Panc1 (cell line): ENCODE measurements at regions not wholly inside any gene's neighbourhood (a gene's known extent, or its start where the extent isn't known, plus 50 kb on each side); places are given as distances from the start of the nearest gene placed in this dataset.

Experiments
- ATAC-seq: fragments of 200-7000 bp; cut with Tn5 transposase; 2 replicates; pipeline ENCODE4 v1.9.1; 2020; ENCODE audit warnings: mild to moderate bottlenecking, moderate library complexity
- BruUV-seq: library from RNA; stranded (reverse); fragments of 400-500 nt; replicated peaks from 2 replicates; lab custom pipeline; 2021; lab: Mats Ljungman, UMichigan
- CTCF ChIA-PET: fragments of 300-600 bp; sonication (Branson Sonifier 250); formaldehyde crosslinking; loops from one replicate; lab custom pipeline; 2022; ENCODE audit warnings: antibody characterized with exemption; lab: Charles Lee
- POLR2A ChIA-PET: fragments of 300-600 bp; sonication (Branson Sonifier 250); formaldehyde crosslinking; loops from one replicate; lab custom pipeline; 2022; ENCODE audit warnings: antibody characterized with exemption; lab: Charles Lee
- DNase-seq: peaks from one replicate; pipeline ENCODE4 v3.0.0-alpha.2; 2010; ENCODE audit warnings: low read depth, low spot score
- H3K27ac ChIP-seq: 2 replicates; pipeline ENCODE4 v1.5.1; 2011; ENCODE audit warnings: mild to moderate bottlenecking, low read length, inconsistent platforms
- H3K27me3 ChIP-seq: fragments of 200-500 bp; sonication (Bioruptor generic); 2 replicates; pipeline ENCODE4 v1.6.0; 2014; ENCODE audit warnings: low read length, inconsistent platforms; ENCODE audit not compliant: control insufficient read depth, insufficient read depth
- H3K36me3 ChIP-seq: fragments of 200-500 bp; sonication (Bioruptor generic); 2 replicates; pipeline ENCODE4 v1.5.1; 2014; ENCODE audit warnings: inconsistent platforms, mild to moderate bottlenecking, low read length, moderate library complexity; ENCODE audit not compliant: control insufficient read depth, insufficient read depth
- H3K4me1 ChIP-seq: 2 replicates; pipeline ENCODE4 v1.5.1; 2011; ENCODE audit warnings: inconsistent platforms, mild to moderate bottlenecking, low read length, moderate library complexity; ENCODE audit not compliant: control insufficient read depth, insufficient read depth
- H3K4me3 ChIP-seq, 2 experiments: 2 replicates each; pipeline ENCODE4 v1.5.1; 2011 to 2012; ENCODE audit warnings: low read depth in 2 of 2, low read length in 2 of 2, mild to moderate bottlenecking in 2 of 2, inconsistent platforms in 1 of 2, moderate library complexity in 1 of 2
- H3K9me3 ChIP-seq: fragments of 200-500 bp; sonication (Bioruptor generic); 2 replicates; pipeline ENCODE4 v1.5.1; 2014; ENCODE audit warnings: low read depth, mild to moderate bottlenecking, inconsistent platforms, low read length, moderate library complexity; ENCODE audit not compliant: control insufficient read depth, insufficient read depth
- POLR2AphosphoS5 ChIP-seq: IDR thresholded peaks from 2 replicates; pipeline ENCODE4 v1.6.1; 2012; ENCODE audit warnings: mild to moderate bottlenecking, low read depth, low read length, moderate library complexity
- SIN3A ChIP-seq: IDR thresholded peaks from 2 replicates; pipeline ENCODE4 v1.6.1; 2012; ENCODE audit warnings: low read depth, mild to moderate bottlenecking, low read length, moderate library complexity, borderline replicate concordance; ENCODE audit not compliant: insufficient read depth
- TCF7L2 ChIP-seq: IDR thresholded peaks from 2 replicates; pipeline ENCODE4 v1.6.1; 2011; ENCODE audit warnings: mild to moderate bottlenecking, low read depth, low read length, inconsistent platforms
- in situ Hi-C: cut with HindIII; loops from 2 replicates; pipeline ENCODE4 v1.10.0; 2016; ENCODE audit warnings: low sequenced_read_pairs, low pct_unique_long_range_greater_than_20kb
- intact Hi-C: fragments of 100-400 bp; cut with micrococcal nuclease; formaldehyde crosslinking; loops from one replicate; pipeline ENCODE4 v1.10.0; 2022; ENCODE audit not compliant: unreplicated experiment
- TF ChIP-seq, protein P1 (sequence below): fragments of 450-650 bp; IDR thresholded peaks from 2 replicates; pipeline ENCODE4 v1.5.1; 2017; ENCODE audit warnings: mild to moderate bottlenecking
- TF ChIP-seq, protein P2 (sequence below), 2 experiments: IDR thresholded peaks; 2 replicates each; pipeline ENCODE4 v1.6.1; 2011 to 2012; ENCODE audit warnings: low read depth in 2 of 2, control low read depth in 1 of 2, low read length in 1 of 2, mild to moderate bottlenecking in 1 of 2, moderate library complexity in 1 of 2; ENCODE audit not compliant: insufficient read depth in 1 of 2

DNA sequence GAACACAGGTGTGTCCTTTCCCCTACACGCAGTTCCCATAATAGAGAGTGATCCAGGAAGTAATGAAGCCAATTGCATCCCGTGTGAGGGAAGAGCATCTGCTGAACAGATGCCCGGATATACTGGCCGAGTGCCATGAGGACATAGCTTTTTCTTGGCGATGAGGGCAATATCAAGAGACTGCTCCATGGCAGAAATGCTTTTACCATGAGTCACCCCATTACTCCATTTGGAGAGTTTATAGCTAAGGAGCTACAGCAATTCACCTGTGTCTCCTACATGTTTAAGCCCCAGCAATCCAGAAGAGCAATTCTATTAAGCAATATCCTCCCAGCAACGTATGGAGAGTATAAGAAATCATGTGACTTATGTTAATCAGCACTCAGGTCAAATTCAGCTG is 222.0 kb upstream of the KLF4 start:
- Histone ChIP-seq H3K4me3 (no peak overlapping the region), H3K9me3 (no peaks in the 10 kb centered on the region), H3K4me1 (no peaks in the 10 kb centered on the region), H3K27me3 (no peaks in the 10 kb centered on the region), H3K27ac (no peak overlapping the region), H3K36me3 (no peaks in the 10 kb centered on the region)
- no peak for ATAC-seq
- CTCF ChIA-PET: no interaction called here
- in situ Hi-C loops: no loop called here
- DNase-seq: no peak
- no peak for TF ChIP-seq TCF7L2
- no peak for TF ChIP-seq SIN3A
- TF ChIP-seq, protein P1, sequence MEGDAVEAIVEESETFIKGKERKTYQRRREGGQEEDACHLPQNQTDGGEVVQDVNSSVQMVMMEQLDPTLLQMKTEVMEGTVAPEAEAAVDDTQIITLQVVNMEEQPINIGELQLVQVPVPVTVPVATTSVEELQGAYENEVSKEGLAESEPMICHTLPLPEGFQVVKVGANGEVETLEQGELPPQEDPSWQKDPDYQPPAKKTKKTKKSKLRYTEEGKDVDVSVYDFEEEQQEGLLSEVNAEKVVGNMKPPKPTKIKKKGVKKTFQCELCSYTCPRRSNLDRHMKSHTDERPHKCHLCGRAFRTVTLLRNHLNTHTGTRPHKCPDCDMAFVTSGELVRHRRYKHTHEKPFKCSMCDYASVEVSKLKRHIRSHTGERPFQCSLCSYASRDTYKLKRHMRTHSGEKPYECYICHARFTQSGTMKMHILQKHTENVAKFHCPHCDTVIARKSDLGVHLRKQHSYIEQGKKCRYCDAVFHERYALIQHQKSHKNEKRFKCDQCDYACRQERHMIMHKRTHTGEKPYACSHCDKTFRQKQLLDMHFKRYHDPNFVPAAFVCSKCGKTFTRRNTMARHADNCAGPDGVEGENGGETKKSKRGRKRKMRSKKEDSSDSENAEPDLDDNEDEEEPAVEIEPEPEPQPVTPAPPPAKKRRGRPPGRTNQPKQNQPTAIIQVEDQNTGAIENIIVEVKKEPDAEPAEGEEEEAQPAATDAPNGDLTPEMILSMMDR: no peak
- TF ChIP-seq, protein P2, sequence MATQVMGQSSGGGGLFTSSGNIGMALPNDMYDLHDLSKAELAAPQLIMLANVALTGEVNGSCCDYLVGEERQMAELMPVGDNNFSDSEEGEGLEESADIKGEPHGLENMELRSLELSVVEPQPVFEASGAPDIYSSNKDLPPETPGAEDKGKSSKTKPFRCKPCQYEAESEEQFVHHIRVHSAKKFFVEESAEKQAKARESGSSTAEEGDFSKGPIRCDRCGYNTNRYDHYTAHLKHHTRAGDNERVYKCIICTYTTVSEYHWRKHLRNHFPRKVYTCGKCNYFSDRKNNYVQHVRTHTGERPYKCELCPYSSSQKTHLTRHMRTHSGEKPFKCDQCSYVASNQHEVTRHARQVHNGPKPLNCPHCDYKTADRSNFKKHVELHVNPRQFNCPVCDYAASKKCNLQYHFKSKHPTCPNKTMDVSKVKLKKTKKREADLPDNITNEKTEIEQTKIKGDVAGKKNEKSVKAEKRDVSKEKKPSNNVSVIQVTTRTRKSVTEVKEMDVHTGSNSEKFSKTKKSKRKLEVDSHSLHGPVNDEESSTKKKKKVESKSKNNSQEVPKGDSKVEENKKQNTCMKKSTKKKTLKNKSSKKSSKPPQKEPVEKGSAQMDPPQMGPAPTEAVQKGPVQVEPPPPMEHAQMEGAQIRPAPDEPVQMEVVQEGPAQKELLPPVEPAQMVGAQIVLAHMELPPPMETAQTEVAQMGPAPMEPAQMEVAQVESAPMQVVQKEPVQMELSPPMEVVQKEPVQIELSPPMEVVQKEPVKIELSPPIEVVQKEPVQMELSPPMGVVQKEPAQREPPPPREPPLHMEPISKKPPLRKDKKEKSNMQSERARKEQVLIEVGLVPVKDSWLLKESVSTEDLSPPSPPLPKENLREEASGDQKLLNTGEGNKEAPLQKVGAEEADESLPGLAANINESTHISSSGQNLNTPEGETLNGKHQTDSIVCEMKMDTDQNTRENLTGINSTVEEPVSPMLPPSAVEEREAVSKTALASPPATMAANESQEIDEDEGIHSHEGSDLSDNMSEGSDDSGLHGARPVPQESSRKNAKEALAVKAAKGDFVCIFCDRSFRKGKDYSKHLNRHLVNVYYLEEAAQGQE (IDR thresholded peaks at IDR 0.05; ENCODE audit: insufficient read depth in 1 of 2, low read depth in 2 of 2, low read length in 1 of 2): no peak
- no peak for TF ChIP-seq POLR2AphosphoS5
- no TSS peak for BruUV-seq
- POLR2A ChIA-PET: no interaction called here
- intact Hi-C loops: no loop called here

DNA sequence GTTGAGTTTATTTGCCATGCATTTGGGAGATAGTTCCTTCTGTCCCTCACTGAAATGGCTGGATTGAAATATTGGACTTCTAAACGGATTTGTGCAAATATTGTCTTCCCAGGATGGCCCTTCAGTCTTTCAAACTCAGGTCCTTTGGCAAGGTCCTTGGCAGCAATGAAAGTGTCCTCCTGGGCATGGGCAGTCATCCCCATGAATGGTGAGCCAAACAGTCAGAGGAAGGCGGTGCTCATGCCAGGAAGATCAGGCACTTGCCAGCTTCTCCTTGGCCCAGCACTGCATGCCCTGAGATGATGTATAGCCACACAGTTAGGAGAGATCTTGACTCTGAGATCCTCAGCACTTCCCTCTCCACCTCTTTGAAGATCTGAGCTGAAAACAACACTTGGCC is 221.4 kb upstream of the KLF4 start:
- H3K27ac ChIP-seq: no peak overlapping the region
- no peaks in the 10 kb centered on the region for H3K27me3 ChIP-seq
- H3K36me3 ChIP-seq: no peaks in the 10 kb centered on the region
- H3K9me3 ChIP-seq: no peaks in the 10 kb centered on the region
- BruUV-seq: no TSS peak
- in situ Hi-C loops: no loop called here
- intact Hi-C loops: no loop called here
- POLR2A ChIA-PET: no interaction called here
- TF ChIP-seq POLR2AphosphoS5 (no peak), SIN3A (no peak), TCF7L2 (no peak)
- TF ChIP-seq, protein P2 (IDR thresholded peaks at IDR 0.05; ENCODE audit: insufficient read depth in 1 of 2, low read depth in 2 of 2, low read length in 1 of 2): no peak
- TF ChIP-seq, protein P1: no peak
- CTCF ChIA-PET: no interaction called here
- no peaks in the 10 kb centered on the region for H3K4me1 ChIP-seq
- H3K4me3 ChIP-seq: no peak overlapping the region
- no peak for DNase-seq
- no peak for ATAC-seq
